Ovary (tissue), 3 donors: ENCODE measurements at regions not wholly inside any gene's neighbourhood (a gene's known extent, or its start where the extent isn't known, plus 50 kb on each side); places are given as distances from the start of the nearest gene placed in this dataset.

Experiments used
- CTCF ChIP-seq, 3 donors: fragments of 450-650 bp in 2 of 3; fragments of 200-600 bp in 1 of 3; IDR thresholded peaks; one replicate each; pipeline versions ENCODE4 v1.5.1 to v1.8.0; 2016 to 2022; ENCODE audit warnings: antibody characterized with exemption in 3 of 3, mild to moderate bottlenecking in 1 of 3
- EP300 ChIP-seq: sonication (generic); formaldehyde crosslinking; IDR thresholded peaks from one replicate; pipeline ENCODE4 v1.6.1; 2017; ENCODE audit warnings: antibody characterized with exemption
- POLR2A ChIP-seq: fragments of 450-650 bp; IDR thresholded peaks from one replicate; pipeline ENCODE4 v1.6.1; 2017; ENCODE audit warnings: antibody characterized with exemption, mild to moderate bottlenecking, moderate library complexity
- donor health status: DM: no; HTN: no; CAD: no.

DNA sequence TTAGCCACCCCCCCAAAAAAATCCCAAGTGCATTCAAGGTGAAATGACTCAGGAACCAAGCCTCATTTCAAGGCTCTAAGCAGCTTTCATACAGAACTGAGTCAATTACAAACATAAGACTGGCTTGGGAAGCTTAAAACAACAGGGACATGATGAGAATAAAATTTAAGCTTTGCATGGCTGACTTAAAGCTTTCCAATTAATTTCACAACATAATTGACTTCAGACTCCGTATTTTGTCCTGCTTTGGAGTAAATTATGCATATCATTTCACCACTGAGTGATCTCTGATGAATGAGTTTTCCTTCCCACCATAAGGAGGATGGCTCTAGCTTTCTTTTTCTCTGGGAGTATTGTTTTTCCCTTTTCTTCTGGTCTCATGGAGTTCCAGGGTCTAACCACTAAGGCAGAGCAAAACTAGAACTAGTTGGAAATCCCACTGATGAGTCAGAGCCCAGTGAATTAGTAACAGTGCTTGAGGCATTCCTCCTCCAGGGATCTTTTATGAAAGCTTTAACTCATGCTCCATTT is 72.8 kb downstream of the XCL2 start:
- TF ChIP-seq CTCF (IDR thresholded peaks at IDR 0.05) (no peak), EP300 (no peak), POLR2A (no peak)
